Osteoblast (primary cell): ENCODE measurements at regions not wholly inside any gene's neighbourhood (a gene's known extent, or its start where the extent isn't known, plus 50 kb on each side); places are given as distances from the start of the nearest gene placed in this dataset.

Experiments used
- DNase-seq: peaks from one replicate; pipeline ENCODE4 v3.0.0; 2011; ENCODE audit warnings: low spot score, mixed read lengths; ENCODE audit not compliant: insufficient read length; ENCODE audit errors: missing footprints
- H2AFZ ChIP-seq: 2 replicates; pipeline ENCODE4 v1.6.0; 2011; ENCODE audit warnings: mild to moderate bottlenecking, low read length
- H3K27ac ChIP-seq: 2 replicates; pipeline ENCODE4 v1.5.1; 2011; ENCODE audit warnings: mild to moderate bottlenecking, low read depth, low read length, moderate library complexity
- H3K27me3 ChIP-seq: 2 replicates; pipeline ENCODE4 v1.6.0; 2012; ENCODE audit warnings: mild to moderate bottlenecking, control low read depth, inconsistent platforms, low read length, moderate library complexity; ENCODE audit not compliant: insufficient read depth
- H3K36me3 ChIP-seq: 2 replicates; pipeline ENCODE4 v1.5.1; 2011; ENCODE audit warnings: mild to moderate bottlenecking, low read length, control low read depth, moderate library complexity; ENCODE audit not compliant: insufficient read depth
- H3K4me1 ChIP-seq: 2 replicates; pipeline ENCODE4 v1.5.1; 2011; ENCODE audit warnings: mild to moderate bottlenecking, low read length, control low read depth, moderate library complexity; ENCODE audit not compliant: insufficient read depth
- H3K4me2 ChIP-seq: 2 replicates; pipeline ENCODE4 v1.6.0; 2011; ENCODE audit warnings: mild to moderate bottlenecking, low read length; ENCODE audit not compliant: insufficient read depth
- H3K4me3 ChIP-seq: fragments of 200-600 bp; sonication (generic); 3 replicates; pipeline ENCODE4 v1.5.1; 2012; ENCODE audit warnings: mild to moderate bottlenecking, low read length, inconsistent platforms; ENCODE audit not compliant: insufficient read depth
- H3K79me2 ChIP-seq: 2 replicates; pipeline ENCODE4 v1.6.0; 2012; ENCODE audit warnings: mild to moderate bottlenecking, low read length, control low read depth, inconsistent platforms; ENCODE audit not compliant: insufficient read depth
- H3K9me3 ChIP-seq: 2 replicates; pipeline ENCODE4 v1.5.1; 2011; ENCODE audit warnings: low read depth, low read length, control low read depth
- H4K20me1 ChIP-seq: 2 replicates; pipeline ENCODE4 v1.6.0; 2012; ENCODE audit warnings: mild to moderate bottlenecking, low read length, control low read depth; ENCODE audit not compliant: insufficient read depth
- CTCF ChIP-seq: IDR thresholded peaks from 2 replicates; pipeline ENCODE4 v1.5.1; 2011; ENCODE audit warnings: mild to moderate bottlenecking, low read depth, low read length, moderate library complexity; ENCODE audit errors: extremely low read depth

DNA sequence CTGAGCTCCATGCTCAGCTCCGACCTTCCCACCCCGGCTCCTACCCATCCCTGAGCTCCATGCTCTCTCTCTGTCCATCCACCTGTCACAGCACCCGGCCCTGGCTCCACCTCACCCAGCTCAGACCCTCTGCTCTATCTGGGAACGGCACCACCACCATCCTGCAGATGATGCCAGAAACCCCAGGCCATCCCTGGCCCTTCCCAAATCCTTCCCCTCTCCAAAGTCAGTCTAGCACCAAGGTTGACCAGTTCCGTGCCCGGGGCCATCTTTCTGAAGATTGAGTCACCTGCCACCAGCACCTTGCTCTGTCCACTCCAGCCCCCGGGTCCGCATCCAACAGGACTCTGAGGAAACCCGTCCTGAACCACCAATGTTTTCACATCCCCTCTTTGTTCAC, 969.6 kb downstream of the BRD1 start:
- Histone ChIP-seq H3K4me1 (no peaks in the 10 kb centered on the region), H4K20me1 (no peaks in the 10 kb centered on the region), H3K4me2 (no peak overlapping the region), H3K27me3 (no peaks in the 10 kb centered on the region), H3K79me2 (no peaks in the 10 kb centered on the region), H3K36me3 (no peaks in the 10 kb centered on the region), H3K9me3 (no peaks in the 10 kb centered on the region), H2AFZ (no peak overlapping the region), H3K4me3 (no peak overlapping the region), H3K27ac (no peak overlapping the region)
- DNase-seq, result no peak
- no peak for TF ChIP-seq CTCF

GRCh38 chr22:48857202-48857805, 970.4 kb downstream of the BRD1 start:
- Histone ChIP-seq H3K27ac (no peak overlapping the region), H4K20me1 (no peaks in the 10 kb centered on the region), H3K9me3 (no peaks in the 10 kb centered on the region), H3K4me2 (no peak overlapping the region), H3K4me3 (no peak overlapping the region), H3K4me1 (no peaks in the 10 kb centered on the region), H3K79me2 (no peaks in the 10 kb centered on the region), H3K27me3 (no peaks in the 10 kb centered on the region), H2AFZ (no peak overlapping the region), H3K36me3 (no peaks in the 10 kb centered on the region)
- DNase-seq, result no peak
- TF ChIP-seq CTCF, result no peak

- Histone ChIP-seq H3K4me1 (no peaks in the 10 kb centered on the region), H3K79me2 (no peaks in the 10 kb centered on the region), H2AFZ (no peak overlapping the region), H3K9me3 (no peaks in the 10 kb centered on the region), H3K27ac (no peak overlapping the region), H3K36me3 (no peaks in the 10 kb centered on the region), H3K27me3 (no peaks in the 10 kb centered on the region), H3K4me3 (no peak overlapping the region), H4K20me1 (no peaks in the 10 kb centered on the region), H3K4me2 (no peak overlapping the region)
- DNase-seq, result no peak
- no peak for TF ChIP-seq CTCF
Observed at GRCh38 chr22:48856308-48856615, 971.4 kb downstream of the BRD1 start.

DNA sequence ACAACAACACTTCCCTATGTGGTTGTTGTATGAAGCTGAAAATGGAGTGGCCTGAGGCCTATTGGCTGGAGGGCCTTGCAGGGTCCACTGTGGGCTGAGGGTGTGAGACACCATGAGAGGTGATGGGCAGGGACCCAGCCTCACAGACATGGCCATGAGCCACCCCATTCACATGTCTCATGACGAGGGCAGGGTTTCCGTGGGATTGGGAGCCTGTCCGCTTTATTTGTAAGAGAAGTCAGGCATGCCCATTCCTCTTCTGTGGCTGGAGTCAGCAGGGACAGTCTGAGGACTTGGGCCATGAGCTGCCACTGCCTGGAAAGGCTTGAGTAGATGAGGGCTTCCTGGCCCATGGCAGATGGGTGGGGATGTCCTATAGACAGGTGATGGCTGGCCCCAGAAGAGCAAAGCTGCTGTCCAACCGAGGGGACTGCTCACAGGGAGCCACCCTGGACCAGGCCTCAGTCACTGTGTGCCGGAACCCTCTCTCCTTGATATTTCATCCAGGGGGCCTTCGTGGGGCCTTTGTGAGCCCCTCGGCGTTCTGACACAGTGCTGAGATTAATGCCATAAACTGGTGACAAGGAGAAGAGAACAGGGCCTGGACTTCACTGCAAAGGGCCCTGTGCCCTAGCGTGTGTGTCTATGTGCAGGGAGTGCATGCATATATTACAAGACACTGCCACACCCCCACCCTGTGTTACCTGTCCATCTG, 971.9 kb downstream of the BRD1 start:
- no peak overlapping the region for H3K4me2 ChIP-seq
- no peaks in the 10 kb centered on the region for H4K20me1 ChIP-seq
- TF ChIP-seq CTCF, result no peak
- no peak for DNase-seq
- H3K27me3 ChIP-seq, result no peaks in the 10 kb centered on the region
- no peaks in the 10 kb centered on the region for H3K9me3 ChIP-seq
- H3K79me2 ChIP-seq, result no peaks in the 10 kb centered on the region
- H3K27ac ChIP-seq, result no peak overlapping the region
- no peaks in the 10 kb centered on the region for H3K36me3 ChIP-seq
- H3K4me1 ChIP-seq, result no peaks in the 10 kb centered on the region
- H3K4me3 ChIP-seq, result no peak overlapping the region
- no peak overlapping the region for H2AFZ ChIP-seq
